PFSK-1 (cell line): ENCODE measurements at regions not wholly inside any gene's neighbourhood (a gene's known extent, or its start where the extent isn't known, plus 50 kb on each side); places are given as distances from the start of the nearest gene placed in this dataset.

ENCODE experiments used
- FOXP2 ChIP-seq: optimal IDR thresholded peaks from 2 replicates; pipeline ENCODE3; 2011; ENCODE audit warnings: borderline replicate concordance, control low read depth, inconsistent platforms; ENCODE audit not compliant: insufficient read depth; ENCODE audit errors: extremely low read length, extremely low read depth
- POLR2AphosphoS5 ChIP-seq: IDR thresholded peaks from 2 replicates; pipeline ENCODE4 v1.6.1; 2012; ENCODE audit warnings: low read depth, mild to moderate bottlenecking, control low read depth, low read length, moderate library complexity
- REST ChIP-seq, 2 experiments: IDR thresholded peaks; 2 replicates each; pipeline versions ENCODE4 v1.6.1 to v1.8.0; 2011 to 2012; ENCODE audit warnings: low read depth in 2 of 2, low read length in 2 of 2, control low read depth in 1 of 2, inconsistent platforms in 1 of 2, mild to moderate bottlenecking in 1 of 2, moderate library complexity in 1 of 2; ENCODE audit not compliant: insufficient read depth in 1 of 2
- SIN3A ChIP-seq: IDR thresholded peaks from 2 replicates; pipeline ENCODE4 v1.6.1; 2012; ENCODE audit warnings: mild to moderate bottlenecking, low read length, moderate library complexity, borderline replicate concordance; ENCODE audit not compliant: insufficient read depth
- TAF1 ChIP-seq: IDR thresholded peaks from 2 replicates; pipeline ENCODE4 v1.6.1; 2012; ENCODE audit warnings: low read length, control low read depth, borderline replicate concordance; ENCODE audit not compliant: insufficient read depth

- no peak for TF ChIP-seq REST (IDR thresholded peaks at IDR 0.05; ENCODE audit: insufficient read depth in 1 of 2, low read depth in 2 of 2, low read length in 2 of 2)
- no peak for TF ChIP-seq SIN3A
- TF ChIP-seq POLR2AphosphoS5 = no peak
- no peak for TF ChIP-seq TAF1
- TF ChIP-seq FOXP2 = no peak
Observed at GRCh38 chr2:235180642-235181041, 228.8 kb downstream of the SH3BP4 start.
